GM19324 (cell line): ENCODE measurements at regions not wholly inside any gene's neighbourhood (a gene's known extent, or its start where the extent isn't known, plus 50 kb on each side); places are given as distances from the start of the nearest gene placed in this dataset.

Source experiments
- ATAC-seq: cut with Tn5 transposase; IDR thresholded peaks from one replicate; pipeline ENCODE4 v1.9.1; 2021; ENCODE audit warnings: mild to moderate bottlenecking, moderate library complexity; ENCODE audit not compliant: unreplicated experiment, low FRiP score

DNA sequence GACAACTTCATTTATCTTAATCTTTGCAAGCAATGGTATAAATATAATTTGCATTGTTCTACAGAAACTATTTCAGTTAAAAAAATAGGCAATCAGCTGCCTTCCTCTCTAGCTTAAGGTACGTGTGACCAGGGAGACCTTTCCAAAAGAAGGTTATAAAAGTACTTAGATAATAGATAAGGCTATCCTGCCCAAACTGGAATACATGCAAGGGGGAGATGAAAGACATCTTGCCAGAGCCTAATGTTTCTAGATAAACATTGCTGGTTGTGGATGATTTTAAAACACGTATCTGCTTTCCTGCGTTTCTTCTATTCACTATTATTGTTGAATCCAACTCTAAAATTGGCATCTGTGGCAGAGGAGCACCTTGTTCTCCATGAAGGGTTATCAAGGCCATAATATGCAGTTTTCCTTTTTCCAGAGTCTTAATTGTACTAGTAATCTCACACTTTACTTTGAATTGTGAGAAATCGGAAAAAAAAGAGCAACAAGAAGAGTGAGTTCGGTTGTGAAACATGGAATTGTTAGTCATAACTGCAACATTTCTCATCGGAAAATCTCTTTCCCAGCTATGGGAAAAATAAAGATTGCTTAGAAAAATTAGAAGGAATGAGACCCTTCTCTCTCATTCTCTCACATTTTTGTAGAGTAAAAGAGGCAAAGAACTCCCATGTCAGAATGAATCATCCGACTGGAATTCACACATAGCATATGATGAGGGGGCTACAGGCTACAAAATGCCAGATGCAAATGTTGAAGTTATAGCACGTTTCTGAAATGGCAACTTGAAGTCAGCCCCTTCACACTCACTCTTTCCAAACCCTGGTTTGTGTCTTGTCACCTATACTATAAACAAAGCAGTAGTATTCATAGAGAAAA is 936.1 kb upstream of the NR2F2 start:
- ATAC-seq, result no peak

DNA sequence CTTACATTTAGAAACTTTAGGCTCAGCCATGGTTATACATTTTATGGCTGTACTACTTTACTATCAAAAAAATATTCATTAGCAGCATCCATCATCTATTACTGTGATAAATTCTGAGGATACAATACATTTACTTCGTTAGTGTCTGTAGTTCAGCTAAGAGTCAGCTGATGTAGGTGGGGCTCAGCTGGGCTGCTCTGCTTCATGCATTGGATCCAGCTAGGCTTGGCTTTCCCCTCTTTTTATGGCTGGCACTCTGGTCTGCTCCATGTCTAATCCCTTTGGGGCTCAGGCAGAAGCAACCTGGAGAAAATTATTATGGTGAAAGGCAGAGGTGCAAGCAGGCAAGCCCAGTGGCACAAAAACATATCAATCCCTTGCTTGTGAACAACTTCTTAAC is 930.1 kb upstream of the NR2F2 start:
- no peak for ATAC-seq

DNA sequence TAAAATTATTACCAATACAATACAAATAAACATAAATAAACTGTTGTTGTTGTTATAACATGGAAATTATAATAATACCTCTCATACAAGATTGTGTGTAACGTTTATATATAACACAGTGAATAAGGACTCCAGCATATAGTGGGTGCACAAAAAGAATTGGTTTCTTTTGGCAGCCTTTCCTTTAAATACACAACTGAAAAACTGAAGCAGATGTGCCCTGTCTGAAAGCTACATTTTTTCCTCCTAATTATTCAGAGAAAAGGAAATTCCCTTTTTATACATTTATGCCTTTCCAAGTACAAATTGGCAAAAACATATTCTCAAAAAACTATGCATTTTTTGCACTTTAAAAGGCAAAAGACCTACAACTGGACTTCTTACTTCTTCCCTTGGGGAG is 928.9 kb upstream of the NR2F2 start:
- ATAC-seq, result no peak

DNA sequence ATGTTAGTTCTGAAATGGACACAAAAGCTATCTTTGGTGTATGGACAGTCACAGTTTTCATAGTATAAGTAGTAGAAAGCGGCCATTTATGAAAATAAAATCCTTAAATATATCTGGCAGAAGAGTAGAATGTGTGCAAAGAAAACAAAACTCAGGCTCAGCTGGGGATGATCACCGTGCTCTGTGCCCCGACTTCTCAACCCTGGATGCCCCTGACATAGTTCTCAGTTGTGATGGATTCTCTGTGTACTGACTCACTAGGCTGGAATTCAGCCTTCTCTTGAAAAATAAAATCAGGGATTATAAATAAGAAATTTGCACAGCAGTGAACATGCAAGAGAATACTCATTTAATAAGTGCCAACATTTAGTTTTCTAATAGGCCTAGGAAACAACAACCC is 925.1 kb upstream of the NR2F2 start:
- ATAC-seq, result no peak

DNA sequence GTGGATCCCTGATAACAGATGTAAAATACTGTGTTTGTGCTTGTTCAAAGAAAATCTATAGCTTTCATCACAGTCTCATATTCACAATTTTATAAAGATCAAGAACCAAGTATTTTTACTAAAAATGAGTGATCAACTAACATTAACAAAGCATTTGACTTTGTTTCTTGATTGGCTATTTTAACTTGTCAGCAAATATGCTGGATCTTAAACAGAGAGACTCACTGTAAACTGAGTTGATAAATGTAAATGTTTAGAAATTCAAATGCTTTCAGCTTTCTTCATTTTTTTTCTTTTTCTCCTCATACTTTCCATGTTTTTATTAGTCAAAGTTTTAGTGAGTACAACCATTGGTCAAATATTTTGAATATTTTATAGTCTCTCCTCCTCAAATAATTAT is 923.0 kb upstream of the NR2F2 start:
- ATAC-seq, result no peak

DNA sequence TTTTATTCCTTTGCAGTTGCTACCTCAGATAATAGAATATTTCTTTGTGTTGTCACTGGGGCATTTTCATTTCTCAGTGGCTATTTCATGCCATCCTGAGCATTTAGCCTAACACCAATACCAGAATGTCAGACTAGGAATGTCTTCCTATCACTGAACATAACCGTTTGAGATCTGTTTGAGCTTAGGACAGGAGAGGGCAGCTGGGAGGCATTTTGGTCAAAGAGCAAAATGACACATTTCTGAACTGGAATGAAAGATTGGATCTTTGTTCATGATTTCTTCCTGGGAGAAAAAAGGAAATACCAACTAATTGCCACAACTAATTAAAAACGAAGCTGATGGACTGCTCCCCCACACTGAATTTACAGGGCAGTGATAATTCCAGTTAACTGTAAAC is 921.3 kb upstream of the NR2F2 start:
- no peak for ATAC-seq

DNA sequence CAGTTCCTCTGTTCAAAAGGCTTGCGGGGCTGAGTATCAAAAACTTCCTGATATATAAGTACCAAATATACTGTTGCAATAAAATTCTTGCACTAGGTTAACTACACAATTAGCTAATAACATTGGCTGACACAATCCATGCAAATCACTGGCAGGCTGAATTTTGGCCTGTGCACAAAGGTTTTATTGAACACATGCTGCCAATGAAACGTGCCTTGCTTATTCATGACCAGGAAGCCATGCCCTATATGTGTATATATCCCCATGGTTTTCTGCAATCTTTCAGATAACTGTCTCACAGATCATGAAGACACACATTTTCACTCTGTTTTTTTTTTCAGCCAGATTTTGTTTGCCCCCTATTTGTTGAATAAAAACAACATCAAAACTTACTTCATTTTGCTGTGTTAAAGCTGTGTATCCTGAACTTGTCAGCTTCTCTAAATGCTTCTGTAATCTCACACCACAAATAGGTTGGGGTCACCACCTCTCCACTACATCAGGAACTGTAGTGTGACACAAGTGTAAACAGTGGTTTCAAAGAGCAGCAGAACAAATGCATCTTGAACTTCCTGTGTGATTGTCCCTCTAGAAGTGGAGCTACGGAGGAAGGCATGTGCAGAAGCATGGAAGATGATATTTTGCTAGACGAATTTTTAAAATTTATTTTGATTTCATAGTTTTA is 920.7 kb upstream of the NR2F2 start:
- no peak for ATAC-seq

DNA sequence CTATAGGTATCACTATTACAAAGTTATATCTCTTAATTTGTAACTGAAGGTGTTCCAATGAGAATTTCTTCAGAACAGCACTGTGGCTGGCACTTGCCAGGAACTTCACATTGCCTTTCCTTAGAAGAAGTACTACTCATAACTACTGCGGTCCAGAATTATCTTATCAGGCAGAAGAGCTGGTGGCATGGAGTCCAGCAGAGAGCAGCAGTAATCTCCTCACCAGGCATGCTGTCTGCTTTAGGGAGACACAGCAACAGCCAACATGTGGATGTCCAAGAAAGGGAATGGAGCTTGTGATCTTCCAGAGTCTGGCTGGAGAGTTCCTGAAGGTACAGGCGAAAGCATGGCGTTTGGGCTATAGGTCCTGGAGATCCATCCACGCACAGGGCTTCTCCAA is 919.7 kb upstream of the NR2F2 start:
- no peak for ATAC-seq

DNA sequence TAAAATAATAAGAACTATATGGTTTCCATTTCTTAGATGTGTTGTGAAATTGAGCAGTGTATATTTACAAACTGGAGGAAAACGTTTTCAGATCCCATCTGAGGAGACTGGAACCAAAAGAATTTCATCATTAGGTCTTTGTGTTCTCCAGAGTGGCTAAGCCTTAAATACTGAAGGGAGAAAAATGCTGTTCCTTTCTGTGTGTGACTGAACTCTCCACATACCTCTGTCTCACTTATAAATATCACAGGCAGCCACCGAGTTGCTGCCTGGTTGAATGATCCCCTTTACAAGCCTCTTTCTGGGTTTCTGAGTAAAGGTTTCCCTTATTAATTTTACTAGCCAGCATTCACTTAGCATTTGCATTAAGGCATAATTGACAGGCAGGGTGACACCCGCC is 913.9 kb upstream of the NR2F2 start:
- no peak for ATAC-seq

DNA sequence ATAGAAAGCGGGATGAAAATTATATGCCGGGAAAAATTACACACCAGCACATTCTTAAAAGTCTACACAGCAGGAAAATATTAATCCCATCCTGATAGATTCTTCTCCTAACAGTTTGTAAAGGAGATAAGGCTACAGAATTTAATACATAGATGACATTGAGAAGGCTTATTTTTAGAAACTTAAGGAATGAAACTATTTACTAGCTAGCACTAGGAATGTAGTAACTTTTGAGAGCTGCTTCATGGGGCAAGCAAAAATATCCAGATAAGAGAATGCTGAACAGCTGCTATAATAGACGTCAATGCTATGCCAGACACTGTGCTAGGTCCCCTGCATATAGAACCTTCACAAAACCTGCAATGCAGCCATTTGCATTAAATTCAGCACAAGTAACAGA is 912.7 kb upstream of the NR2F2 start:
- no peak for ATAC-seq

DNA sequence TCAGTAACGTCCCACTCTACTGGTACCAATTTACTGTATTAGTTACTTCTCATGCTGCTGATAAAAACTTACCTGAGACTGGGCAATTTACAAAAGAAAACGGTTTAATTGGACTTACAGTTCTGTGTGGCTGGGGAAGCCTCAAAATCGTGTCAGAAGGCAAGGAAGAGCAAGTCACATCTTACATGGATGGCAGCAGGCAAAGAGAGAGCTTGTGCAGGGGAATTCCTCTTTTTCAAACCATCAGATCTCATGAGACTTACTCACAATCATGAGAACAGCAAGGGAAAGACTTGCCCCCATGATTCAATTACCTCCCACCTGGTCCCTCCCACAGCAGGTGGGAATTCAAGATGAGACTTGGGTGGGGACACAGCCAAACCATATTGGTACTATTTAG is 908.2 kb upstream of the NR2F2 start:
- ATAC-seq, result no peak

DNA sequence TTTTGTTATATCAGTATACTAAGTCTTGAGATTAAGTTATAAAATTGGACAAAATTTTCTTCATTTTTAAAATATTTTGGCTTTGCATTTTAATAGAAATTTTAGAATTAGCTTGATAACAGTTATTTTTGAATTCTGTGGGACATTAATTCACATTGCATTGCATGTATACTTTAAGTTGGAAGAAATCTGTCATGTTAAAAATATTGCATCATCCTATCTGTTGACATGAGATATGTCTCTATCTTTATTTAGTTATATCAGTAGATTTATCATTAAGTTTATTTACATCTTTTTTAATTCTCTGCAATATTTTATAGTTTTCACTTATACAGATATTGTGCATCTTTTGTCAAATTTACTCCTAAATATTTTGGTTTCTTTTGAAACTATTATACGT is 904.6 kb upstream of the NR2F2 start:
- ATAC-seq, result no peak

DNA sequence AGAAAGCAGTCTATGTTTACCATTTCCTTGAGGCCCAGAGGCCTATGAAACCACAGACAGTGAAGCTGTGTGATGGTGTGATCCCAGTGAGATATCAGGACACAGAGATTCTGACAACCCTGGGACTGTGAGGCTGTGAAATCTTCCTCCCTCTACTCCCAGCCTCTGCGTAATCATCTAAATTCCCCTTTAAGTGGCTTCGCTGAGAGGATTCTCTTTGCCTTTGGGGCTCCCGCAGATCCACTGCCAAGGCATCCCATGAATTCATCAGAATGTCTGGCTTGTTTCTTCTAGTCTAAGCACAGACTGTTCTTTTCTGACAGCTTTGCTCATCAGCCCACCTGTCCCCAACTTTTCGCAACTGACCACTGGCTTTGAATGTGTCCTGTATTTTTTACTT is 901.2 kb upstream of the NR2F2 start:
- ATAC-seq, result no peak

DNA sequence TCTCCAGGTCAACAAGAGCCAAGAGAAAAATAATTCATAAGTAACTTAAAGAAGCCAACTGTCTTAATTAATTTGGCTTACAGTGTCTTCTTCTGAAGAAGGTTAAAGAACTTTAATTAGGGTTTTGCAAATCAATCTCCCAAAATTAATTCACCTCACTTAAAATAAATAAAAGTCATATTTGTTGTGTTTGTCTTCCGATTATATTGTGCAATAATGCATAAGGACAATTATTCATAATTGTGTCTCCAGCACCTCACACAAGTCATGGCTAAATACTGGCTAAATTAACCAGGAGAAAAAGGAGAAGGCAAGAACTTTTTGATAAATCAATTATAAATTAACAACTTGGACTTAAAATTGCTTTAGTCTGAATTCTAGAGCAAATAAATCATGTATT is 899.0 kb upstream of the NR2F2 start:
- ATAC-seq, result no peak

DNA sequence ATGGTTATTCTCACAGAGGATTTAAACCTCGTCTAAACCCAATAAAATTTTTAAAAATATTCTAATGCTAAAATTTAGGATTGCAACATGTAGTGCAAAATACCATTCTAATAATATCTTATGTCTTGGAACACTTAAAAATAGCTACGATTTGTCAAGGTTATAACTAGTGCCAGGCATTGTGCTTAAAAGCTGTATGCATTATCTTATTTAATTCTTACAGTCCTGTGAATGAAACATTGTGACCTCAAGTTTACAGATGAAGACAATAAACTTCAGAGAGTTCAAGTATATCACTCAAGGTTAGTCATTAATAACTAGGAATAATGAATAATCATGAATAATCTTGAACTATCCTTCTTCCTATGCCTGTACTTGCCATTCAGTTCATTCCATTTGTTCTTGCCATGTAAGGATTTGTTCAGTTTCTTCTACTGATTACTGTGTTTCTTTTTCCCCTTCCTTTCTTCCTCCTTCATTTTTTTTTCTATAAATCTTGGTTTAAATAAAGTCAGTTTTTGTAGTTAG is 897.6 kb upstream of the NR2F2 start:
- ATAC-seq, result no peak

DNA sequence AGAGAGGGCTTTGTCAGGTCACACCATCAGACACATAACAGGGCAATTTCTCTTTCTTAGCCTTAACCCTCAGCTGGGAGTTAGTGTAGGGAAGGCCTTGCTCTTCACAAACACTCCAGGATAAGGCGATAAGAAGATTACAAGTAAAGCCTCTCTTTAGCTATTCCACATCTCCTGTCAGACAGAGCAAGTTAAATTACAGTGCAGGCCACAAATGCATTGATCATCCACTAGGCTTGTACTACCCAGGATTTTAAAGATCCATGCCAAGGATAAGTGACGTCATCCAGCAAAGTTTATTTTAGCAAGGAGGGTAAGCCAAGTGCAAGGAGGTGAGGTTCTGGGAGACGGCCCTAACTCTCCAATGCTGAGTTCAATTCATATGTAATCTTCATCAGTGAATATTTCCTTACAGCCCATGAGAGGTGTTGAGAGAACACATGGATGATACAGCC is 890.6 kb upstream of the NR2F2 start:
- ATAC-seq, result no peak

DNA sequence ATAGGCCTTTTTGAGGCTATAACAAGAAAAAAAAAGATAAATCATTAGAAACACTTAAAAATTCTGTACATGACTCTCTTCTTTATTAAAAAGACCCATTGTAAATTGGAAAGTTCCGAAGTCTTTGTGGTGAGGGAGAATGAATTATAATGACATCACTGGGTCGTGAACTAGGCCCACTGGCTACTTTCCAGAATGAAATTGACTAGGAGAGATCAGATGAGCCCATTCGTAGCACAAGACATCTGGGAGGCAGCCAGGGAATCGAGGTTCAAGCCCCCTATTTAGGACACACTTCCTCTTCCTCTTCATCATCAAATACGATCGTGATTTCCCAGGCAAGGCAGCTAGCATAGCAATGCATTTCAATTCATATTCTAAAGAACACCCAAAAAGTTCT is 889.8 kb upstream of the NR2F2 start:
- no peak for ATAC-seq

DNA sequence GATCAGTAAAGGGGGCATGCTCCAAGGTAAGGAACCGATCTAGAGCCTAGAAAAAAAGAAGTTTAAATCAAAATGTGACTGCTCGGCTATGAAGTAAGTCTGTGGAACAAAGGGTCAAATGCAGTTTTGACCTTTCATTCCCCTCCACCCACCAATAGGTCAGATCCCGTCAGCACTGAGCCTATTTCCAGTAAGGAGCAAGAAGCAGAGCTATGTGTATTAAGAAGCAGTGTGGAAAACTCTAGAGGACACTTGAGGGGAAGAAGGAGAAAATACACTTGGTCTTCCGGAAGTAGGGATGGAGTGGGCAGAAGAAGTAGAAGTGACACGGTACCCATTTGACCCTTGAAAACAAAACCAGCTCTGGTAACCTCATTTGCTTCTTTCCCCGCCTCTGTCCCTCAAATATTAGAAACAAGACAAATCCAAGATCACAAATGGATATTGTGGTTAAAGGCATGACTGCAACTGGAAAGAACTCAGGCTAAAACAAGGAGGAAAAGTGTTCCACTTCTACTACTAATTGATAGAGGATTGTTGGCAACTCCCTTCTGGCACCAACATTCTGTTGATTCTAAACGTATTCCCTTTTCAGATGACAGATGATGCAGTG is 888.3 kb upstream of the NR2F2 start:
- ATAC-seq, result no peak

DNA sequence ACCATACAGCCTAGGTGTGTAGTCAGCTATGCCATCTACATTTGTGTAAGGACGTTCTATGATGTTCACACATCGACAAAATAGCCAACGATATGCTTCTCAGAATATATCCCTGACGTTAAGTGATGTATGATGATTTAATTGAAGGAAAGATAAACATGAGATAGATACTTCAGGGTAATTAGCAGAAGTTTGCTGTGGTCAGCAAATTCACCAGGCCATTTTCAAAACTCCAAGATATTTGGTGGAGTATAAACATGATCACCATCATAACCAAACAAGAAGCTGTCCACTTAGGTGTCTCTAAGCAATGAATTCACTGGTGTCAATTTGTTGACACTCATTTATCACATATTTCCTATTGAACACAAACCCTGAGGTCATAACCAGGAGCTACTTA is 885.6 kb upstream of the NR2F2 start:
- no peak for ATAC-seq

DNA sequence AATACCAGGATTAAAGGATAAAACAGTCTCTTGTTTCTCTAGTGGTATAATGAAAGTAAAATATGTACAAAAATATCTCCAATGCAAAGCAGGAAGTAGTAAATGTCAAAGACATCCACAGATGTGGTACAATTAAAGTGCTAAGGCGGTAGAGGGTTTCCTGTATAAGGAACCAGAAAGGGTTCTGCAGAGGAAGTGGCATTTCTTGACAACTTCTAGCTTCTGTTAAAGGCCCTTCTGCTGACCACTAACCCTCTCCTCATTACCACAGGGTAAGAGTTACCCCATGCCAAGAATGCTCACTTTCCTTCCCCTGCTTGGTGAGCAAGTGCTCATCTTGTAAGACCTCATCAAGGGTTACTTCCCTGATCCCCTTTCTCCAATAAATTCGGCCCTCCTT is 883.6 kb upstream of the NR2F2 start:
- no peak for ATAC-seq

DNA sequence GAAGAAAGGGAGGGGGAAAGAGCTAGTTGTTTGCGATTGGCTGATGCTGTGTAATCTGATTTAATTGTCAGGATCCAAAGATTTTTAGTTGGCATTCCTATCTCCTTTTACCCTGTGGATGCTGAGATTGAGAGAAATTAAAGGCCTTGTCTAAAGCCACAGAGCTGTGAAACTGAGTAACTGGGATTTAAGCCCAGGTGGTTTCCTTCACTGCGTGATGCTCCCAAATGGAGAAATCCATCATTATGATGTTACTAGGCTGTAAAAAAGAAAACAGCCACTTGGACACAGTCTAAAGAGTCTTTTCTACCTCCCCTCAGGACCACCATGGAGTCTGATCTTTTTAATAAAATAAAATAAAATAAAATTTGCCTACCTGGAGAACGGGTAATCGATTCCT is 883.0 kb upstream of the NR2F2 start:
- no peak for ATAC-seq
